Esophagus squamous epithelium (tissue), 4 donors: ENCODE measurements at regions not wholly inside any gene's neighbourhood (a gene's known extent, or its start where the extent isn't known, plus 50 kb on each side); places are given as distances from the start of the nearest gene placed in this dataset.

Source experiments
- POLR2A ChIP-seq, 4 donors: fragments of 450-650 bp; IDR thresholded peaks; one replicate each; pipeline ENCODE4 v1.6.1; 2017; ENCODE audit warnings: antibody characterized with exemption in 4 of 4, mild to moderate bottlenecking in 4 of 4, moderate library complexity in 3 of 4
- TF ChIP-seq, protein P1 (sequence below), 6 experiments: fragments of 450-650 bp in 4 of 6; fragments of 200-600 bp in 2 of 6; sonication (generic) in 2 of 6; IDR thresholded peaks; one replicate each; pipeline ENCODE4 v1.5.1; 2016 to 2019; ENCODE audit warnings: antibody characterized with exemption in 6 of 6, mild to moderate bottlenecking in 4 of 6, moderate library complexity in 4 of 6

- no peak for TF ChIP-seq POLR2A (IDR thresholded peaks at IDR 0.05)
- TF ChIP-seq, protein P1, sequence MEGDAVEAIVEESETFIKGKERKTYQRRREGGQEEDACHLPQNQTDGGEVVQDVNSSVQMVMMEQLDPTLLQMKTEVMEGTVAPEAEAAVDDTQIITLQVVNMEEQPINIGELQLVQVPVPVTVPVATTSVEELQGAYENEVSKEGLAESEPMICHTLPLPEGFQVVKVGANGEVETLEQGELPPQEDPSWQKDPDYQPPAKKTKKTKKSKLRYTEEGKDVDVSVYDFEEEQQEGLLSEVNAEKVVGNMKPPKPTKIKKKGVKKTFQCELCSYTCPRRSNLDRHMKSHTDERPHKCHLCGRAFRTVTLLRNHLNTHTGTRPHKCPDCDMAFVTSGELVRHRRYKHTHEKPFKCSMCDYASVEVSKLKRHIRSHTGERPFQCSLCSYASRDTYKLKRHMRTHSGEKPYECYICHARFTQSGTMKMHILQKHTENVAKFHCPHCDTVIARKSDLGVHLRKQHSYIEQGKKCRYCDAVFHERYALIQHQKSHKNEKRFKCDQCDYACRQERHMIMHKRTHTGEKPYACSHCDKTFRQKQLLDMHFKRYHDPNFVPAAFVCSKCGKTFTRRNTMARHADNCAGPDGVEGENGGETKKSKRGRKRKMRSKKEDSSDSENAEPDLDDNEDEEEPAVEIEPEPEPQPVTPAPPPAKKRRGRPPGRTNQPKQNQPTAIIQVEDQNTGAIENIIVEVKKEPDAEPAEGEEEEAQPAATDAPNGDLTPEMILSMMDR (IDR thresholded peaks at IDR 0.05): no peak
Measured at GRCh38 chr11:129292771-129293170, 82.9 kb upstream of the BARX2 start.
